SK-N-SH treated with all-trans-retinoic acid at 6 μM for 48 hours (cell line): ENCODE measurements at regions not wholly inside any gene's neighbourhood (a gene's known extent, or its start where the extent isn't known, plus 50 kb on each side); places are given as distances from the start of the nearest gene placed in this dataset.

Experiments
- ATAC-seq: fragments of 200-7000 bp; cut with Tn5 transposase; 3 replicates; pipeline ENCODE4 v1.9.1; 2020; ENCODE audit warnings: mild to moderate bottlenecking, moderate library complexity
- ARNTL ChIP-seq: fragments of 450-650 bp; formaldehyde crosslinking; IDR thresholded peaks from 2 replicates; pipeline ENCODE4 v1.5.0; 2020; ENCODE audit warnings: low read depth, mild to moderate bottlenecking, moderate library complexity, borderline replicate concordance
- BACH2 ChIP-seq: fragments of 250-450 bp; sonication (Bioruptor Pico); IDR thresholded peaks from 2 replicates; pipeline ENCODE4 v1.9.0; 2021; ENCODE audit warnings: mild to moderate bottlenecking, borderline replicate concordance
- CSDC2 ChIP-seq: fragments of 250-450 bp; sonication (Bioruptor Pico); IDR thresholded peaks from 2 replicates; pipeline ENCODE4 v1.5.0; 2020; ENCODE audit warnings: mild to moderate bottlenecking, moderate library complexity
- CSRNP3 ChIP-seq: fragments of 250-450 bp; sonication (Bioruptor Pico); IDR thresholded peaks from 2 replicates; pipeline ENCODE4 v1.5.1; 2021; ENCODE audit warnings: mild to moderate bottlenecking, moderate library complexity
- ESRRG ChIP-seq: fragments of 250-450 bp; sonication (Bioruptor Pico); IDR thresholded peaks from 2 replicates; pipeline ENCODE4 v1.6.1; 2021; ENCODE audit warnings: mild to moderate bottlenecking
- GLIS3 ChIP-seq: fragments of 250-450 bp; sonication (Bioruptor Pico); IDR thresholded peaks from 2 replicates; pipeline ENCODE4 v1.5.0; 2020; ENCODE audit warnings: mild to moderate bottlenecking, moderate library complexity
- ISL1 ChIP-seq: fragments of 250-450 bp; sonication (Bioruptor Pico); IDR thresholded peaks from 2 replicates; pipeline ENCODE4 v2.1.2; 2022; ENCODE audit warnings: mild to moderate bottlenecking, moderate library complexity
- OSR1 ChIP-seq: fragments of 250-450 bp; sonication (Bioruptor Pico); IDR thresholded peaks from 2 replicates; pipeline ENCODE4 v1.8.0; 2022; ENCODE audit warnings: moderate library complexity, mild to moderate bottlenecking, inconsistent platforms
- PATZ1 ChIP-seq: fragments of 250-450 bp; sonication (Bioruptor Pico); IDR thresholded peaks from 2 replicates; pipeline ENCODE4 v1.8.0; 2020; ENCODE audit warnings: mild to moderate bottlenecking, moderate library complexity, borderline replicate concordance
- PPARA ChIP-seq: fragments of 250-450 bp; sonication (Bioruptor Pico); IDR thresholded peaks from 2 replicates; pipeline ENCODE4 v1.5.0; 2020; ENCODE audit warnings: mild to moderate bottlenecking, borderline replicate concordance
- RARB ChIP-seq: fragments of 250-450 bp; sonication (Bioruptor Pico); IDR thresholded peaks from 2 replicates; pipeline ENCODE4 v1.8.0; 2021; ENCODE audit warnings: mild to moderate bottlenecking, moderate library complexity
- SNAI2 ChIP-seq: fragments of 250-450 bp; sonication (Bioruptor Pico); IDR thresholded peaks from 2 replicates; pipeline ENCODE4 v1.5.0; 2020; ENCODE audit warnings: mild to moderate bottlenecking, moderate library complexity
- TCF4 ChIP-seq: fragments of 250-450 bp; sonication (Bioruptor Pico); IDR thresholded peaks from 2 replicates; pipeline ENCODE4 v1.8.0; 2021; ENCODE audit warnings: mild to moderate bottlenecking, moderate library complexity, borderline replicate concordance
- TOX ChIP-seq: fragments of 250-450 bp; sonication (Bioruptor Pico); IDR thresholded peaks from 2 replicates; pipeline ENCODE4 v1.8.0; 2021; ENCODE audit warnings: mild to moderate bottlenecking, moderate library complexity, borderline replicate concordance
- ZC3H10 ChIP-seq: fragments of 250-450 bp; sonication (Bioruptor Pico); IDR thresholded peaks from 2 replicates; pipeline ENCODE4 v1.5.1; 2021; ENCODE audit warnings: mild to moderate bottlenecking, moderate library complexity
- ZFP30 ChIP-seq: fragments of 450-650 bp; formaldehyde crosslinking; IDR thresholded peaks from 2 replicates; pipeline ENCODE4 v1.5.0; 2022; ENCODE audit warnings: mild to moderate bottlenecking, moderate library complexity
- ZNF565 ChIP-seq: fragments of 450-650 bp; formaldehyde crosslinking; conservative IDR thresholded peaks from 2 replicates; pipeline ENCODE4 v1.5.0; 2020; ENCODE audit warnings: low read depth, mild to moderate bottlenecking, moderate library complexity
- ZNF70 ChIP-seq: fragments of 450-650 bp; formaldehyde crosslinking; IDR thresholded peaks from 2 replicates; pipeline ENCODE4 v1.5.0; 2020; ENCODE audit warnings: mild to moderate bottlenecking, moderate library complexity
- TF ChIP-seq, protein P1 (sequence below): fragments of 250-450 bp; sonication (Bioruptor Pico); IDR thresholded peaks from 2 replicates; pipeline ENCODE4 v1.5.0; 2020; ENCODE audit warnings: mild to moderate bottlenecking, moderate library complexity
- TF ChIP-seq, protein P2 (sequence below): fragments of 250-450 bp; sonication (Bioruptor Pico); IDR thresholded peaks from 2 replicates; pipeline ENCODE4 v1.5.1; 2020; ENCODE audit warnings: low read depth, mild to moderate bottlenecking, moderate library complexity

- TF ChIP-seq PATZ1 (CRISPR knock-in tag) = no peak
- no peak for TF ChIP-seq CSDC2
- TF ChIP-seq ESRRG (CRISPR knock-in tag) = no peak
- TF ChIP-seq RARB (CRISPR knock-in tag) = no peak
- TF ChIP-seq ARNTL (CRISPR knock-in tag) = no peak
- TF ChIP-seq GLIS3 (CRISPR knock-in tag) = no peak
- no peak for TF ChIP-seq ZNF70
- TF ChIP-seq ISL1 (CRISPR knock-in tag) = no peak
- no peak for TF ChIP-seq ZC3H10 (CRISPR knock-in tag)
- no peak for TF ChIP-seq SNAI2
These were observed 341.3 kb upstream of the KLF3 start (continued) for GRCh38 chr4:38322714-38323113.

DNA sequence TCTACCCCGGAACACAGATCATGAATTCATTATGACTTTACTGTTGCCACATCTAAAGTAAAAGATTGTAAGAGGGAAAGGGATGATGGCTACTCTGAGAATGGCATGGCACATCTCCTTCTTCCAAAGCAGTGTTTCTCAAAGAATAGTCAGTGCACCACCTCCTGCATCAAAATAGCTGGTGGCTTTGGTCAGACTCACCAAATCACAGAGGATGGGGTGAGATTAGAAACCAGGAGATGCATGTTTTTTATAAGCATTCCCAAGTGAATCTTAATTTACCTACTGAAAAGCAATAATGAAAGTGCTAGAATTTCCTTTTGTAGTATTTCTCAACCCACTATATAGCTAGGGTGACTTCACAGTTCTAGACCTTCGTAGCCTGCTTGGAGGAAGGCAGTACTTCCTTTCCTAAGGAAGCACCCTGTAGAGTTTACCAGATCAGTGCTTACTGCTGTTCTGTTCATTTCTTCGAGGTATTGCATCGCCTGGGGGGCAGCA lies 340.8 kb upstream of the KLF3 start:
- ATAC-seq = no peak
- TF ChIP-seq CSDC2 = no peak
- no peak for TF ChIP-seq ISL1 (CRISPR knock-in tag)
- TF ChIP-seq TCF4 = no peak
- no peak for TF ChIP-seq SNAI2
- TF ChIP-seq OSR1 (CRISPR knock-in tag) = no peak
- TF ChIP-seq ZC3H10 (CRISPR knock-in tag) = no peak
- TF ChIP-seq ESRRG (CRISPR knock-in tag) = no peak
- TF ChIP-seq PATZ1 (CRISPR knock-in tag) = no peak
- TF ChIP-seq, protein P1, sequence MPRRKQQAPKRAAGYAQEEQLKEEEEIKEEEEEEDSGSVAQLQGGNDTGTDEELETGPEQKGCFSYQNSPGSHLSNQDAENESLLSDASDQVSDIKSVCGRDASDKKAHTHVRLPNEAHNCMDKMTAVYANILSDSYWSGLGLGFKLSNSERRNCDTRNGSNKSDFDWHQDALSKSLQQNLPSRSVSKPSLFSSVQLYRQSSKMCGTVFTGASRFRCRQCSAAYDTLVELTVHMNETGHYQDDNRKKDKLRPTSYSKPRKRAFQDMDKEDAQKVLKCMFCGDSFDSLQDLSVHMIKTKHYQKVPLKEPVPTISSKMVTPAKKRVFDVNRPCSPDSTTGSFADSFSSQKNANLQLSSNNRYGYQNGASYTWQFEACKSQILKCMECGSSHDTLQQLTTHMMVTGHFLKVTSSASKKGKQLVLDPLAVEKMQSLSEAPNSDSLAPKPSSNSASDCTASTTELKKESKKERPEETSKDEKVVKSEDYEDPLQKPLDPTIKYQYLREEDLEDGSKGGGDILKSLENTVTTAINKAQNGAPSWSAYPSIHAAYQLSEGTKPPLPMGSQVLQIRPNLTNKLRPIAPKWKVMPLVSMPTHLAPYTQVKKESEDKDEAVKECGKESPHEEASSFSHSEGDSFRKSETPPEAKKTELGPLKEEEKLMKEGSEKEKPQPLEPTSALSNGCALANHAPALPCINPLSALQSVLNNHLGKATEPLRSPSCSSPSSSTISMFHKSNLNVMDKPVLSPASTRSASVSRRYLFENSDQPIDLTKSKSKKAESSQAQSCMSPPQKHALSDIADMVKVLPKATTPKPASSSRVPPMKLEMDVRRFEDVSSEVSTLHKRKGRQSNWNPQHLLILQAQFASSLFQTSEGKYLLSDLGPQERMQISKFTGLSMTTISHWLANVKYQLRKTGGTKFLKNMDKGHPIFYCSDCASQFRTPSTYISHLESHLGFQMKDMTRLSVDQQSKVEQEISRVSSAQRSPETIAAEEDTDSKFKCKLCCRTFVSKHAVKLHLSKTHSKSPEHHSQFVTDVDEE = no peak
- no peak for TF ChIP-seq CSRNP3
- no peak for TF ChIP-seq BACH2
- TF ChIP-seq ZNF565 = no peak
- TF ChIP-seq GLIS3 (CRISPR knock-in tag) = no peak
- no peak for TF ChIP-seq PPARA (CRISPR knock-in tag)
- TF ChIP-seq RARB (CRISPR knock-in tag) = no peak
- TF ChIP-seq ZFP30 = no peak
- no peak for TF ChIP-seq TOX (CRISPR knock-in tag)

DNA sequence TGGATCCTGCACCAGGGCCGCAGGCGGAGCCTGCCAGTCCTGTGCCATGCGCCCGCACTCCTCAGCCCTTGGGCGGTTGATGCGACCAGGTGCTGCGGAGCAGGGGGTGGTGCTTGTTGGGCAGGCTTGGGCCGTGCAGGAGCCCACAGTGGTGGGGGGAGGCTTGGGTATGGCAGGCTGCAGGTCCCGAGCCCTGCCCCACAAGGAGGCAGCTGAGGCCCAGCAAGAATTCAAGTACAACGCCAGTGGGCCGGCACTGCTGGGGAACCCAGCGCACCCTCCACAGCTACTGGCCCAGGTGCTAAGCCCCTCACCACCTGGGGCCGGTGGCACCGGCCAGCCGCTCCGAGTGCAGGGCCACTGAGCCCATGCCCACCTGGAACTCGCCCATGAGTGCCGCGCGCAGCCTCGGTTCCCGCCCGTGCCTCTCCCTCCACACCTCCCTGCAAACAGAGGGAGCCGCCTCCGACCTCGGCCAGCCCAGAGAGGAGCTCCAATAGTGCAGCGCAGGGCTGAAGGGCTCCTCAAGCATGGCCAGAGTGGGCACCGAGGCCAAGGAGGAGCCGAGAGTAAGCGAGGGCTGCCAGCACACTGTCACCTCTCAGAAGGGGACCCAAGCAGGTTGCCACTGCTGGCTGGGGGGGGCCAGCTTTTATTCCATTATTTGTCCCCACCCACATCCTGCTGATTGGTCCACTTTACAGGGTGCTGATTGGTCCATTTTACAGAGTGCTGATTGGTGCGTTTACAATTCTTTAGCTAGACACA lies 339.0 kb upstream of the KLF3 start:
- ATAC-seq = no peak
- TF ChIP-seq ZNF565 = no peak
- TF ChIP-seq CSRNP3 = no peak
- TF ChIP-seq PPARA (CRISPR knock-in tag) = no peak
- no peak for TF ChIP-seq TOX (CRISPR knock-in tag)
- TF ChIP-seq PATZ1 (CRISPR knock-in tag) = no peak
- TF ChIP-seq, protein P2, sequence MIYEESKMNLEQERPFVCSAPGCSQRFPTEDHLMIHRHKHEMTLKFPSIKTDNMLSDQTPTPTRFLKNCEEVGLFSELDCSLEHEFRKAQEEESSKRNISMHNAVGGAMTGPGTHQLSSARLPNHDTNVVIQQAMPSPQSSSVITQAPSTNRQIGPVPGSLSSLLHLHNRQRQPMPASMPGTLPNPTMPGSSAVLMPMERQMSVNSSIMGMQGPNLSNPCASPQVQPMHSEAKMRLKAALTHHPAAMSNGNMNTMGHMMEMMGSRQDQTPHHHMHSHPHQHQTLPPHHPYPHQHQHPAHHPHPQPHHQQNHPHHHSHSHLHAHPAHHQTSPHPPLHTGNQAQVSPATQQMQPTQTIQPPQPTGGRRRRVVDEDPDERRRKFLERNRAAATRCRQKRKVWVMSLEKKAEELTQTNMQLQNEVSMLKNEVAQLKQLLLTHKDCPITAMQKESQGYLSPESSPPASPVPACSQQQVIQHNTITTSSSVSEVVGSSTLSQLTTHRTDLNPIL = no peak
- no peak for TF ChIP-seq OSR1 (CRISPR knock-in tag)
- no peak for TF ChIP-seq GLIS3 (CRISPR knock-in tag)
- TF ChIP-seq, protein P1 = no peak
- TF ChIP-seq ZC3H10 (CRISPR knock-in tag) = no peak
- TF ChIP-seq ARNTL (CRISPR knock-in tag) = no peak
